Erythroblast (primary cell): ENCODE measurements at regions not wholly inside any gene's neighbourhood (a gene's known extent, or its start where the extent isn't known, plus 50 kb on each side); places are given as distances from the start of the nearest gene placed in this dataset.

Experiments
- GATA1 ChIP-seq: IDR thresholded peaks from 2 replicates; pipeline ENCODE4 v1.6.1; 2011; ENCODE audit warnings: low read depth, mild to moderate bottlenecking, control low read depth, low read length, moderate library complexity
- POLR2A ChIP-seq: IDR thresholded peaks from 2 replicates; pipeline ENCODE4 v1.6.1; 2011; ENCODE audit warnings: mild to moderate bottlenecking, low read length

GRCh38 chr18:59065684-59066083 lies 74.0 kb upstream of the SEC11C start:
- TF ChIP-seq POLR2A: no peak
- TF ChIP-seq GATA1: no peak
